NB4 (cell line): ENCODE measurements at regions not wholly inside any gene's neighbourhood (a gene's known extent, or its start where the extent isn't known, plus 50 kb on each side); places are given as distances from the start of the nearest gene placed in this dataset.

Source experiments
- MYC ChIP-seq: IDR thresholded peaks from 2 replicates; pipeline ENCODE4 v1.6.1; 2011; ENCODE audit warnings: low read depth, low read length
- TF ChIP-seq, protein P1 (sequence below): IDR thresholded peaks from one replicate; pipeline ENCODE4 v1.5.1; 2012; ENCODE audit warnings: low read depth, low read length
- TF ChIP-seq, protein P2 (sequence below): IDR thresholded peaks from 2 replicates; pipeline ENCODE4 v1.6.1; 2011; ENCODE audit warnings: low read depth, low read length

DNA sequence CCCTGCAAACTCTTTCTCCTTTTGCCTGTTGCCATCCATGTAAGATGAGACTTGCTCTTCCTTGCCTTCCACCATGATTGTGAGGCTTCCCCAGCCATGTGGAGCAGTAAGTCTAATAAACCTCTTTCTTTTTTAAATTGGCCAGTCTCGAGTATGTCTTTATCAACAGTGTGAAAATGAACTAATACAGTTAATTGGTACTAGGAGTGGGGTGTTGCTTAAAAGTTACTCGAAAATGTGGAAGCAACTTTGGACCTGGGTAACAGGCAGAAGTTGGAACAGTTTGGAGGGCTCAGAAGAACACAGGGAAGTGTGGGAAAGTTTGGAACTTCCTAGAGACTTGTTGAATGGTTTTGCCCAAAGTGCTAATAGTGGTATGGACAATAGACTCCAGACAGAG is 359.2 kb upstream of the KHDRBS2 start:
- TF ChIP-seq, protein P1, sequence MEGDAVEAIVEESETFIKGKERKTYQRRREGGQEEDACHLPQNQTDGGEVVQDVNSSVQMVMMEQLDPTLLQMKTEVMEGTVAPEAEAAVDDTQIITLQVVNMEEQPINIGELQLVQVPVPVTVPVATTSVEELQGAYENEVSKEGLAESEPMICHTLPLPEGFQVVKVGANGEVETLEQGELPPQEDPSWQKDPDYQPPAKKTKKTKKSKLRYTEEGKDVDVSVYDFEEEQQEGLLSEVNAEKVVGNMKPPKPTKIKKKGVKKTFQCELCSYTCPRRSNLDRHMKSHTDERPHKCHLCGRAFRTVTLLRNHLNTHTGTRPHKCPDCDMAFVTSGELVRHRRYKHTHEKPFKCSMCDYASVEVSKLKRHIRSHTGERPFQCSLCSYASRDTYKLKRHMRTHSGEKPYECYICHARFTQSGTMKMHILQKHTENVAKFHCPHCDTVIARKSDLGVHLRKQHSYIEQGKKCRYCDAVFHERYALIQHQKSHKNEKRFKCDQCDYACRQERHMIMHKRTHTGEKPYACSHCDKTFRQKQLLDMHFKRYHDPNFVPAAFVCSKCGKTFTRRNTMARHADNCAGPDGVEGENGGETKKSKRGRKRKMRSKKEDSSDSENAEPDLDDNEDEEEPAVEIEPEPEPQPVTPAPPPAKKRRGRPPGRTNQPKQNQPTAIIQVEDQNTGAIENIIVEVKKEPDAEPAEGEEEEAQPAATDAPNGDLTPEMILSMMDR, result no peak
- no peak for TF ChIP-seq MYC
- TF ChIP-seq, protein P2, sequence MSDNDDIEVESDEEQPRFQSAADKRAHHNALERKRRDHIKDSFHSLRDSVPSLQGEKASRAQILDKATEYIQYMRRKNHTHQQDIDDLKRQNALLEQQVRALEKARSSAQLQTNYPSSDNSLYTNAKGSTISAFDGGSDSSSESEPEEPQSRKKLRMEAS, result no peak
